Liver (tissue), 8 donors: ENCODE measurements at regions not wholly inside any gene's neighbourhood (a gene's known extent, or its start where the extent isn't known, plus 50 kb on each side); places are given as distances from the start of the nearest gene placed in this dataset.

ENCODE experiments used
- DNase-seq: peaks from one replicate; pipeline ENCODE4 v3.0.0-alpha.2; 2017; ENCODE audit warnings: low spot score
- H3K27ac ChIP-seq, 2 donors: one replicate each; pipeline ENCODE4 v1.7.0; 2013; ENCODE audit warnings: inconsistent platforms in 2 of 2, low read length in 2 of 2, control low read depth in 1 of 2, low read depth in 1 of 2, mild to moderate bottlenecking in 1 of 2
- H3K27me3 ChIP-seq, 4 donors: one replicate each; pipeline versions ENCODE4 v1.6.1 to v1.7.0; 2013; ENCODE audit warnings: low read length in 3 of 4, inconsistent platforms in 1 of 4, mild to moderate bottlenecking in 1 of 4, moderate library complexity in 1 of 4; ENCODE audit not compliant: control insufficient read depth in 4 of 4, insufficient read depth in 4 of 4
- H3K36me3 ChIP-seq, 4 donors: one replicate each; pipeline versions ENCODE4 v1.6.1 to v1.7.0; 2013; ENCODE audit warnings: low read length in 3 of 4, mild to moderate bottlenecking in 3 of 4, low read depth in 1 of 4, moderate library complexity in 1 of 4; ENCODE audit not compliant: control insufficient read depth in 4 of 4, insufficient read depth in 3 of 4
- H3K4me1 ChIP-seq, 4 donors: one replicate each; pipeline versions ENCODE4 v1.6.1 to v1.7.0; 2013; ENCODE audit warnings: low read length in 3 of 4, mild to moderate bottlenecking in 3 of 4, moderate library complexity in 1 of 4; ENCODE audit not compliant: control insufficient read depth in 4 of 4, insufficient read depth in 4 of 4
- H3K4me3 ChIP-seq, 3 donors: one replicate each; pipeline versions ENCODE4 v1.6.1 to v1.7.0; 2013; ENCODE audit warnings: low read length in 3 of 3, control low read depth in 1 of 3, low read depth in 1 of 3, mild to moderate bottlenecking in 1 of 3
- H3K9ac ChIP-seq, 2 donors: one replicate each; pipeline ENCODE4 v1.7.0; 2013; ENCODE audit warnings: low read length in 2 of 2, mild to moderate bottlenecking in 2 of 2, moderate library complexity in 2 of 2, control low read depth in 1 of 2, low read depth in 1 of 2
- H3K9me3 ChIP-seq, 4 donors: one replicate each; pipeline versions ENCODE4 v1.6.1 to v1.7.0; 2013; ENCODE audit warnings: low read length in 3 of 4; ENCODE audit not compliant: control insufficient read depth in 4 of 4
- ATF3 ChIP-seq: IDR thresholded peaks from 2 replicates; pipeline ENCODE4 v1.6.1; 2016; ENCODE audit warnings: antibody characterized with exemption
- CTCF ChIP-seq: fragments of 150-350 bp; IDR thresholded peaks from 2 replicates; pipeline ENCODE4 v1.5.1; 2017; ENCODE audit warnings: improper control_type of control experiment, low read depth, low read length; ENCODE audit not compliant: missing input control
- EGR1 ChIP-seq, 2 donors: IDR thresholded peaks; 2 replicates each; pipeline ENCODE4 v1.6.1; 2016 to 2018; ENCODE audit warnings: antibody characterized with exemption in 2 of 2, low read depth in 2 of 2
- FOXA1 ChIP-seq: IDR thresholded peaks from 2 replicates; pipeline ENCODE4 v1.6.1; 2016; ENCODE audit warnings: antibody characterized with exemption
- FOXA2 ChIP-seq: IDR thresholded peaks from 2 replicates; pipeline ENCODE4 v1.6.1; 2016; ENCODE audit warnings: antibody characterized with exemption
- GABPA ChIP-seq, 2 donors: IDR thresholded peaks in 1 of 2; conservative IDR thresholded peaks in 1 of 2; 2 replicates each; pipeline ENCODE4 v1.6.1; 2016; ENCODE audit warnings: antibody characterized with exemption in 2 of 2, mild to moderate bottlenecking in 1 of 2, moderate library complexity in 1 of 2
- HNF4G ChIP-seq: IDR thresholded peaks from 2 replicates; pipeline ENCODE4 v1.6.1; 2016; ENCODE audit warnings: antibody characterized with exemption
- JUND ChIP-seq, 2 donors: IDR thresholded peaks; 2 replicates each; pipeline ENCODE4 v1.6.1; 2016; ENCODE audit warnings: antibody characterized with exemption in 2 of 2
- MAX ChIP-seq: IDR thresholded peaks from 2 replicates; pipeline ENCODE4 v1.6.1; 2016; ENCODE audit warnings: antibody characterized with exemption
- NR2F2 ChIP-seq: IDR thresholded peaks from 2 replicates; pipeline ENCODE4 v1.6.1; 2016; ENCODE audit warnings: antibody characterized with exemption
- REST ChIP-seq: IDR thresholded peaks from 2 replicates; pipeline ENCODE4 v1.6.1; 2016; ENCODE audit warnings: antibody characterized with exemption, mild to moderate bottlenecking
- RXRA ChIP-seq, 2 donors: IDR thresholded peaks; 2 replicates each; pipeline ENCODE4 v1.6.1; 2017 to 2018; ENCODE audit warnings: antibody characterized with exemption in 2 of 2, mild to moderate bottlenecking in 1 of 2
- SP1 ChIP-seq: IDR thresholded peaks from 2 replicates; pipeline ENCODE4 v1.6.1; 2018; ENCODE audit warnings: antibody characterized with exemption, mild to moderate bottlenecking
- YY1 ChIP-seq: IDR thresholded peaks from 2 replicates; pipeline ENCODE4 v1.6.1; 2016; ENCODE audit warnings: antibody characterized with exemption, mild to moderate bottlenecking
- ZBTB33 ChIP-seq: IDR thresholded peaks from 2 replicates; pipeline ENCODE4 v1.6.1; 2016; ENCODE audit warnings: antibody characterized with exemption
- WGBS: extraction: QIAGEN DNeasy Blood & Tissue Kit; methylation state at CpG from one replicate; pipeline ENCODE4 v1.1.7; 2013; 5-methylcytosine and 5-hydroxymethylcytosine counted together
- donor health status: healthy.
- donor health status: healthy.
- donor health status: healthy.
- donor health status: healthy.
- donor health status: healthy.

GRCh38 chr1:43058545-43059360 lies 100.1 kb upstream of the SLC2A1 start:
- no peak for DNase-seq
- H3K4me1 ChIP-seq: no peaks in the 10 kb centered on the region
- 31% methylated on average over 12 of the region's 12 CpGs for WGBS
- no peak overlapping the region for H3K4me3 ChIP-seq
- H3K9me3 ChIP-seq: no peaks in the 10 kb centered on the region
- no peak overlapping the region for H3K27ac ChIP-seq
- no peaks in the 10 kb centered on the region for H3K36me3 ChIP-seq
- no peaks in the 10 kb centered on the region for H3K27me3 ChIP-seq
- TF ChIP-seq REST: no peak
- no peak for TF ChIP-seq NR2F2
- no peak for TF ChIP-seq ATF3
- TF ChIP-seq FOXA1: no peak
- no peak for TF ChIP-seq RXRA (IDR thresholded peaks at IDR 0.05)
- no peak for TF ChIP-seq FOXA2
- no peak for TF ChIP-seq JUND (IDR thresholded peaks at IDR 0.05)
- H3K9ac ChIP-seq: no peak overlapping the region

GRCh38 chr1:43058056-43058455 lies 99.4 kb upstream of the SLC2A1 start:
- Histone ChIP-seq H3K36me3 (no peaks in the 10 kb centered on the region), H3K27ac (no peak overlapping the region), H3K4me1 (no peaks in the 10 kb centered on the region), H3K4me3 (no peak overlapping the region), H3K9ac (no peak overlapping the region), H3K27me3 (no peaks in the 10 kb centered on the region), H3K9me3 (no peaks in the 10 kb centered on the region)
- TF ChIP-seq CTCF (no peak), MAX (no peak), EGR1 (IDR thresholded peaks at IDR 0.05; ENCODE audit: low read depth in 2 of 2) (no peak), GABPA (IDR thresholded peaks at IDR 0.05 in 1 of 2, conservative IDR thresholded peaks at IDR 0.05 in 1 of 2) (no peak), HNF4G (no peak), YY1 (no peak), ZBTB33 (no peak), SP1 (no peak)
- no peak for DNase-seq
- 90% methylated on average over 11 of the region's 11 CpGs for WGBS
